ENCODE measurements at regions not wholly inside any gene's neighbourhood (a gene's known extent, or its start where the extent isn't known, plus 50 kb on each side); places are given as distances from the start of the nearest gene placed in this dataset.

DNA sequence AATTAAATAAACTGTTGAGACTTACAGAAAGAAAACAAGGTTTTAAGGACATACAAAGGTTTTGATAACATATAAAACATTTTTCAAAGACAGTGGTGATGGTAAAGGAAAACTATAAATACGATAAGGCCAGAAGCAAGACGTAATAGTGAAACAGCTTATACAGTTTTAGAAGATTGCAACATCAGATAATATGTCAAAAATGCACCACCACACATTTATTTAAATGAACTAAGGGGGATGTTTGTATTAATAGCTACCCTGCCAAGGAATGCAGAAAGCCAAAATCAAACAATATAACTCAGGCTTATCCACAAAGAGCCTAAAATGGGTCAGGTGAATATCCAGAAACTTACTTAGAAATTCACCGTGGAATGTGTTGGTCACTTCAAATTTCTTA, 981.6 kb upstream of the FAT3 start:
- H3K27me3 ChIP-seq (ENCODE audit: insufficient read depth, low read depth, severe bottlenecking): no peaks in the 10 kb centered on the region
- no peak overlapping the region for H3K27ac ChIP-seq
- H3K9me3 ChIP-seq (ENCODE audit: severe bottlenecking): no peaks in the 10 kb centered on the region
- TF ChIP-seq, protein P1, sequence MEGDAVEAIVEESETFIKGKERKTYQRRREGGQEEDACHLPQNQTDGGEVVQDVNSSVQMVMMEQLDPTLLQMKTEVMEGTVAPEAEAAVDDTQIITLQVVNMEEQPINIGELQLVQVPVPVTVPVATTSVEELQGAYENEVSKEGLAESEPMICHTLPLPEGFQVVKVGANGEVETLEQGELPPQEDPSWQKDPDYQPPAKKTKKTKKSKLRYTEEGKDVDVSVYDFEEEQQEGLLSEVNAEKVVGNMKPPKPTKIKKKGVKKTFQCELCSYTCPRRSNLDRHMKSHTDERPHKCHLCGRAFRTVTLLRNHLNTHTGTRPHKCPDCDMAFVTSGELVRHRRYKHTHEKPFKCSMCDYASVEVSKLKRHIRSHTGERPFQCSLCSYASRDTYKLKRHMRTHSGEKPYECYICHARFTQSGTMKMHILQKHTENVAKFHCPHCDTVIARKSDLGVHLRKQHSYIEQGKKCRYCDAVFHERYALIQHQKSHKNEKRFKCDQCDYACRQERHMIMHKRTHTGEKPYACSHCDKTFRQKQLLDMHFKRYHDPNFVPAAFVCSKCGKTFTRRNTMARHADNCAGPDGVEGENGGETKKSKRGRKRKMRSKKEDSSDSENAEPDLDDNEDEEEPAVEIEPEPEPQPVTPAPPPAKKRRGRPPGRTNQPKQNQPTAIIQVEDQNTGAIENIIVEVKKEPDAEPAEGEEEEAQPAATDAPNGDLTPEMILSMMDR (IDR thresholded peaks at IDR 0.05; ENCODE audit: low read depth, low read length): no peak
- H3K4me3 ChIP-seq (ENCODE audit: low read depth, low read length): no peak overlapping the region
- H3K36me3 ChIP-seq: no peaks in the 10 kb centered on the region
- no peak for DNase-seq

DNA sequence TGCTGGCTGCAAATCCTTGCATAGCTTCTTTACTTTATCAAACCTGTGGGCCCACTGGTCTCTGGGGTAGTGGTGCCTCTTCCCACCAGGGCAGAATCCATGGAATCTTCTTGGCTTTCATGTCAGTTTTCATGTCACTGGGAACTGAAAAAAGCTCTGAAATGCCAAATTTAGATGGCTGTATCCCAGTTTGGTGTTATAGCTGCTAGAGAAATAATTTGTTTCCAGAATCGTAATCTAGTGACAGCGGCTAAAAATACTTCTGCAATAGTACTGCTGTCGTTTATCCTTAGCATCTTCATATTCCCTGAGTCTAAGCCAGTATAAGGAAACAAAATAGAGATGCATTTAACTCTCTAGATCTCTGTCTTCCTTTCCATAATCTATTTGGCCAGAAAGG, 983.4 kb upstream of the FAT3 start:
- no peak overlapping the region for H3K4me3 ChIP-seq (ENCODE audit: low read depth, low read length)
- H3K27ac ChIP-seq: no peak overlapping the region
- no peaks in the 10 kb centered on the region for H3K36me3 ChIP-seq
- no peak for DNase-seq
- no peaks in the 10 kb centered on the region for H3K27me3 ChIP-seq (ENCODE audit: insufficient read depth, low read depth, severe bottlenecking)
- no peaks in the 10 kb centered on the region for H3K9me3 ChIP-seq (ENCODE audit: severe bottlenecking)
- TF ChIP-seq, protein P1 (IDR thresholded peaks at IDR 0.05; ENCODE audit: low read depth, low read length): no peak

DNA sequence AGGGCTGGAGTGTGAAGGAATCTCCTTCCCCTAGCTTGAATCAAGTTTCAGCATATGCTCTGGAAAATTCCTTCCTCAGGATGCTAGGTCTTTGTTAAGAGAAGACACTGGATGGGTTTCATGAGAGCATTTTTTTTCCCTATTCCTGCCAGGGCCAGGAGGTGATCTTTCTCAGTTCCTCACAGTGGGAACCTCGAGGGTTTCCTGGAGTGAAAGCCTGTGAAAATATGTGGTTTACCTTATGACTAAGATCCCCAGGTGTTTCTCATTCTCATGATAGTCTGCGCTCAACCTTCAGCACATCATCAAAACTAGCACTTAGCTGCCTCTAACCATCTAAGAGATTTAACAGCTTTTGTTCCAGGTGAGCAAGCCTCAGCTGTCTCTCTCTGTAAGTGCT, 985.3 kb upstream of the FAT3 start:
- no peaks in the 10 kb centered on the region for H3K27me3 ChIP-seq (ENCODE audit: insufficient read depth, low read depth, severe bottlenecking)
- no peaks in the 10 kb centered on the region for H3K9me3 ChIP-seq (ENCODE audit: severe bottlenecking)
- no peak overlapping the region for H3K4me3 ChIP-seq (ENCODE audit: low read depth, low read length)
- no peak for DNase-seq
- TF ChIP-seq, protein P1 (IDR thresholded peaks at IDR 0.05; ENCODE audit: low read depth, low read length): no peak
- H3K27ac ChIP-seq: no peak overlapping the region
- H3K36me3 ChIP-seq: no peaks in the 10 kb centered on the region

DNA sequence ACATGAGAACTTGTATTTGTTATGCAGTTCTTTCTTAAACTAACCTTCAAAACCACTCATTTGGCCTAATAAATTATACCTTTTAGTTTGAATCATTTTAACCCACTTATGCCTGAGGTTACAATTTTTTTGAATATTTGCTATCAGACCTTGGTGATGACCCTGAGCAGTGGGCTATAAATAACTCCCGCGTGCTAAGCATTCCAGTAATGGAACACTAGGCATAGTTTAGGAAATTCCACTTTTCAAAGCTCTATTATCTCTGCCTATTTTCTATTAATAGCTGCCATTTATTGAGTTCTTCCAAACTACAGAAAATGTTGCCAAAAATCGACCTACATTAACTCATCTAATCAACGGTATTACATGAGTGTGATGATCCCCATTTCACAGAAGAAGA, 993.4 kb upstream of the FAT3 start:
- Histone ChIP-seq H3K9me3 (ENCODE audit: severe bottlenecking) (no peaks in the 10 kb centered on the region), H3K36me3 (no peaks in the 10 kb centered on the region), H3K27ac (no peak overlapping the region), H3K27me3 (ENCODE audit: insufficient read depth, low read depth, severe bottlenecking) (no peaks in the 10 kb centered on the region), H3K4me3 (ENCODE audit: low read depth, low read length) (no peak overlapping the region)
- TF ChIP-seq, protein P1 (IDR thresholded peaks at IDR 0.05; ENCODE audit: low read depth, low read length): no peak
- DNase-seq: no peak

- DNase-seq: no peak
- Histone ChIP-seq H3K4me3 (ENCODE audit: low read depth, low read length) (no peak overlapping the region), H3K27me3 (ENCODE audit: insufficient read depth, low read depth, severe bottlenecking) (no peaks in the 10 kb centered on the region), H3K36me3 (no peaks in the 10 kb centered on the region), H3K9me3 (ENCODE audit: severe bottlenecking) (no peaks in the 10 kb centered on the region), H3K27ac (no peak overlapping the region)
- TF ChIP-seq, protein P1 (IDR thresholded peaks at IDR 0.05; ENCODE audit: low read depth, low read length): no peak
Measured at GRCh38 chr11:91230647-91231046, 994.0 kb upstream of the FAT3 start.

- no peak overlapping the region for H3K27ac ChIP-seq
- TF ChIP-seq, protein P1 (IDR thresholded peaks at IDR 0.05; ENCODE audit: low read depth, low read length): no peak
- DNase-seq: no peak
Measured at GRCh38 chr11:91222830-91223229, 1000.0 kb upstream of the CHORDC1 start.

More at GRCh38 chr11:91222830-91223229, 1000.0 kb upstream of the CHORDC1 start:
- no peaks in the 10 kb centered on the region for H3K9me3 ChIP-seq (ENCODE audit: severe bottlenecking)
- H3K27me3 ChIP-seq (ENCODE audit: insufficient read depth, low read depth, severe bottlenecking): no peaks in the 10 kb centered on the region
- H3K36me3 ChIP-seq: no peaks in the 10 kb centered on the region
- H3K4me3 ChIP-seq (ENCODE audit: low read depth, low read length): no peak overlapping the region

All from WERI-Rb-1 (cell line).